ENCODE measurements at regions not wholly inside any gene's neighbourhood (a gene's known extent, or its start where the extent isn't known, plus 50 kb on each side); places are given as distances from the start of the nearest gene placed in this dataset.

- TF ChIP-seq MAX (IDR thresholded peaks at IDR 0.05; ENCODE audit: low read depth): no peak
- no peak for TF ChIP-seq PBX3 (IDR thresholded peaks at IDR 0.05)
- no peak for DNase-seq
- no peaks in the 10 kb centered on the region for H3K79me2 ChIP-seq (ENCODE audit: insufficient read depth)
- no peaks in the 10 kb centered on the region for H4K20me1 ChIP-seq (ENCODE audit: insufficient read depth)
- no peak overlapping the region for H2AFZ ChIP-seq (ENCODE audit: low read depth)
- H3K4me1 ChIP-seq (ENCODE audit: control insufficient read depth in 1 of 2, insufficient read depth in 2 of 2, low read depth in 1 of 2, low read length in 1 of 2): peaks cover 0 to 7% of the 10 kb centered on the region in 2 experiments; a peak in 1 of 4 replicates
- no peaks in the 10 kb centered on the region for H3F3A ChIP-seq (replicated peaks; ENCODE audit: insufficient read depth)
- H3K27ac ChIP-seq (ENCODE audit: low read depth in 2 of 2, low read length in 1 of 2): no peak overlapping the region
- no peaks in the 10 kb centered on the region for H3K9me3 ChIP-seq
- WGBS (ENCODE audit: low lambda C conversion rate): 31% methylated on average over 8 of the region's 8 CpGs
- no peaks in the 10 kb centered on the region for H3K27me3 ChIP-seq (ENCODE audit: insufficient read depth)
- no peak overlapping the region for H3K4me2 ChIP-seq
- no peak overlapping the region for H3K4me3 ChIP-seq (ENCODE audit: low read depth in 2 of 2, low read length in 1 of 2)
- CTCF ChIA-PET: interaction anchor here (1.0 to 2.0 kb wide), 8 partner anchors 9 to 588 kb away, joined by 3 to 6 read pairs (median 4); partner anchors contain the start of gene LRFN2
- H3K36me3 ChIP-seq (replicated peaks in 1 of 2; ENCODE audit: control insufficient read depth in 1 of 2, insufficient read depth in 2 of 2, low read length in 1 of 2): no peaks in the 10 kb centered on the region
- POLR2A ChIA-PET: no interaction called here
- H3K9ac ChIP-seq: no peak overlapping the region
- no peaks in the 10 kb centered on the region for H3K9me2 ChIP-seq
Observed at GRCh38 chr6:40323881-40324634, 263.1 kb downstream of the LRFN2 start.

- ChIA-PET CTCF (interaction anchor here (1.2 to 2.0 kb wide), 4 partner anchors 14 to 590 kb away, joined by 3 to 6 read pairs (median 4); partner anchors contain the start of gene LRFN2), POLR2A (no interaction called here)
- no peaks in the 10 kb centered on the region for H3K27me3 ChIP-seq (ENCODE audit: insufficient read depth)
- no peaks in the 10 kb centered on the region for H3F3A ChIP-seq (replicated peaks; ENCODE audit: insufficient read depth)
- H3K36me3 ChIP-seq (replicated peaks in 1 of 2; ENCODE audit: control insufficient read depth in 1 of 2, insufficient read depth in 2 of 2, low read length in 1 of 2): no peaks in the 10 kb centered on the region
- H3K4me3 ChIP-seq (ENCODE audit: low read depth in 2 of 2, low read length in 1 of 2): no peak overlapping the region
- H4K20me1 ChIP-seq (ENCODE audit: insufficient read depth): no peaks in the 10 kb centered on the region
- H3K9me2 ChIP-seq: no peaks in the 10 kb centered on the region
- DNase-seq: no peak
- H3K27ac ChIP-seq (ENCODE audit: low read depth in 2 of 2, low read length in 1 of 2): no peak overlapping the region
- H3K4me2 ChIP-seq: no peak overlapping the region
- no peaks in the 10 kb centered on the region for H3K9me3 ChIP-seq
- H2AFZ ChIP-seq (ENCODE audit: low read depth): no peak overlapping the region
- H3K4me1 ChIP-seq (ENCODE audit: control insufficient read depth in 1 of 2, insufficient read depth in 2 of 2, low read depth in 1 of 2, low read length in 1 of 2): peaks cover 0 to 7% of the 10 kb centered on the region in 2 experiments; a peak in 1 of 4 replicates
- no peaks in the 10 kb centered on the region for H3K79me2 ChIP-seq (ENCODE audit: insufficient read depth)
- WGBS (ENCODE audit: low lambda C conversion rate): 52% methylated on average over 9 of the region's 9 CpGs
- no peak for TF ChIP-seq GATA2 (CRISPR knock-in tag; IDR thresholded peaks at IDR 0.05)
- no peak for TF ChIP-seq POLR2AphosphoS5 (IDR thresholded peaks at IDR 0.05; ENCODE audit: low read depth, low read length)
- TF ChIP-seq SIN3A (IDR thresholded peaks at IDR 0.05; ENCODE audit: borderline replicate concordance, low read depth, low read length): no peak
- no peak for TF ChIP-seq IRF3 (IDR thresholded peaks at IDR 0.05; ENCODE audit: low read depth, low read length)
- no peak for TF ChIP-seq MAX (IDR thresholded peaks at IDR 0.05; ENCODE audit: low read depth)
- no peak for TF ChIP-seq SMC3 (IDR thresholded peaks at IDR 0.05; ENCODE audit: low read depth, low read length)
- no peak for TF ChIP-seq TEAD4 (IDR thresholded peaks at IDR 0.05; ENCODE audit: borderline replicate concordance, insufficient read depth)
- no peak for TF ChIP-seq YY1 (IDR thresholded peaks at IDR 0.05; ENCODE audit: low read depth)
- TF ChIP-seq CHD2 (IDR thresholded peaks at IDR 0.05; ENCODE audit: low read length, partially characterized antibody): no peak
- no peak for TF ChIP-seq RAD21 (IDR thresholded peaks at IDR 0.05; ENCODE audit: low read length)
- TF ChIP-seq NRF1 (IDR thresholded peaks at IDR 0.05; ENCODE audit: low read depth, low read length): no peak
- no peak for TF ChIP-seq RXRA (IDR thresholded peaks at IDR 0.05; ENCODE audit: borderline replicate concordance, low read depth)
- no peak for TF ChIP-seq EZH2phosphoT487 (IDR thresholded peaks at IDR 0.05; ENCODE audit: borderline replicate concordance, low read depth)
- TF ChIP-seq USF2 (IDR thresholded peaks at IDR 0.05; ENCODE audit: borderline replicate concordance, low read depth, low read length): no peak
- no peak for TF ChIP-seq NFIC (IDR thresholded peaks at IDR 0.05; ENCODE audit: borderline replicate concordance)
- TF ChIP-seq MEF2A (IDR thresholded peaks at IDR 0.05; ENCODE audit: borderline replicate concordance, low read depth): no peak
- no peak for TF ChIP-seq USF1 (IDR thresholded peaks at IDR 0.05; ENCODE audit: borderline replicate concordance, low read depth)
- no peak overlapping the region for H3K9ac ChIP-seq
Observed at GRCh38 chr6:40322336-40322735, 264.8 kb downstream of the LRFN2 start.
